HEK293 (cell line): ENCODE measurements at regions not wholly inside any gene's neighbourhood (a gene's known extent, or its start where the extent isn't known, plus 50 kb on each side); places are given as distances from the start of the nearest gene placed in this dataset.

ENCODE experiments used
- CTCF ChIA-PET: fragments of 350-600 bp; formaldehyde crosslinking; extraction: SDS; loops from one replicate; lab custom pipeline; 2021; ENCODE audit warnings: antibody characterized with exemption; lab: Yijun Ruan, JAX
- POLR2A ChIA-PET: fragments of 300-600 bp; formaldehyde crosslinking; extraction: SDS; loops from one replicate; lab custom pipeline; 2020; ENCODE audit warnings: antibody characterized with exemption, inconsistent platforms; lab: Yijun Ruan, JAX
- H3K27ac ChIP-seq: fragments of 200-500 bp; sonication (Bioruptor generic); 2 replicates; pipeline ENCODE4 v1.5.1; 2014; ENCODE audit warnings: low read depth, low read length, control low read depth, inconsistent platforms; ENCODE audit errors: extremely low read depth
- H3K36me3 ChIP-seq, 2 experiments: fragments of 200-500 bp in 1 of 2; sonication (Bioruptor generic) in 1 of 2; 1 replicate in 1 of 2; 2 replicates in 1 of 2; pipeline ENCODE4 v1.5.1; 2014 to 2017; ENCODE audit warnings: inconsistent platforms in 2 of 2, low read length in 2 of 2; ENCODE audit not compliant: control insufficient read depth in 2 of 2, insufficient read depth in 1 of 2
- H3K4me1 ChIP-seq: fragments of 200-500 bp; sonication (Bioruptor generic); 2 replicates; pipeline ENCODE4 v1.5.1; 2014; ENCODE audit warnings: mild to moderate bottlenecking, low read length, inconsistent platforms; ENCODE audit not compliant: control insufficient read depth, insufficient read depth
- H3K4me3 ChIP-seq: 2 replicates; pipeline ENCODE4 v1.5.1; 2011; ENCODE audit warnings: low read depth, mild to moderate bottlenecking, control low read depth, low read length, moderate library complexity
- H3K9me3 ChIP-seq: fragments of 200-500 bp; sonication (Bioruptor generic); 2 replicates; pipeline ENCODE4 v1.5.1; 2014; ENCODE audit warnings: low read depth, low read length, inconsistent platforms; ENCODE audit not compliant: control insufficient read depth, insufficient read depth
- BCL11A ChIP-seq: fragments of 450-650 bp; formaldehyde crosslinking; IDR thresholded peaks from 2 replicates; pipeline ENCODE4 v1.5.1; 2016; ENCODE audit warnings: low read depth, missing biosample characterization, missing genetic modification characterization
- FEZF1 ChIP-seq: fragments of 450-650 bp; formaldehyde crosslinking; IDR thresholded peaks from 2 replicates; pipeline ENCODE4 v1.5.1; 2016; ENCODE audit warnings: missing biosample characterization, missing genetic modification characterization
- HOXC10 ChIP-seq: sonication (generic); formaldehyde crosslinking; IDR thresholded peaks from 2 replicates; pipeline ENCODE4 v1.8.1; 2023; ENCODE audit warnings: mild to moderate bottlenecking, missing genetic modification reagents
- IKZF3 ChIP-seq: fragments of 450-650 bp; IDR thresholded peaks from 2 replicates; pipeline ENCODE4 v1.5.0; 2018; ENCODE audit warnings: missing biosample characterization, mild to moderate bottlenecking, missing genetic modification characterization, moderate library complexity
- KLF17 ChIP-seq: fragments of 450-650 bp; formaldehyde crosslinking; IDR thresholded peaks from 2 replicates; pipeline ENCODE4 v1.5.1; 2016; ENCODE audit warnings: missing biosample characterization, missing genetic modification characterization
- PBX3 ChIP-seq: sonication (generic); formaldehyde crosslinking; IDR thresholded peaks from 2 replicates; pipeline ENCODE4 v1.8.1; 2022; ENCODE audit warnings: mild to moderate bottlenecking, moderate library complexity, missing genetic modification reagents
- ZBTB26 ChIP-seq: fragments of 450-650 bp; formaldehyde crosslinking; optimal IDR thresholded peaks from 2 replicates; pipeline ENCODE3; 2016; ENCODE audit warnings: missing biosample characterization, mild to moderate bottlenecking, missing genetic modification characterization
- ZBTB8A ChIP-seq: fragments of 450-650 bp; formaldehyde crosslinking; IDR thresholded peaks from 2 replicates; pipeline ENCODE4 v1.5.1; 2016; ENCODE audit warnings: missing biosample characterization, missing genetic modification characterization
- ZNF350 ChIP-seq: fragments of 450-650 bp; formaldehyde crosslinking; IDR thresholded peaks from 2 replicates; pipeline ENCODE4 v1.5.0; 2017; ENCODE audit warnings: missing biosample characterization, mild to moderate bottlenecking, missing genetic modification characterization
- ZNF362 ChIP-seq: fragments of 450-650 bp; formaldehyde crosslinking; IDR thresholded peaks from 2 replicates; pipeline ENCODE4 v1.5.1; 2016; ENCODE audit warnings: missing biosample characterization, missing genetic modification characterization
- ZNF449 ChIP-seq: fragments of 450-650 bp; formaldehyde crosslinking; IDR thresholded peaks from 2 replicates; pipeline ENCODE4 v1.5.1; 2017; ENCODE audit warnings: missing biosample characterization, mild to moderate bottlenecking, missing genetic modification characterization, moderate library complexity
- ZNF513 ChIP-seq: fragments of 450-650 bp; IDR thresholded peaks from 2 replicates; pipeline ENCODE4 v1.5.1; 2018; ENCODE audit warnings: missing biosample characterization, missing genetic modification characterization
- ZNF580 ChIP-seq: fragments of 450-650 bp; formaldehyde crosslinking; IDR thresholded peaks from 2 replicates; pipeline ENCODE4 v1.5.1; 2016; ENCODE audit warnings: missing biosample characterization, missing genetic modification characterization
- ZNF596 ChIP-seq: fragments of 450-650 bp; IDR thresholded peaks from 2 replicates; pipeline ENCODE4 v1.5.0; 2018; ENCODE audit warnings: missing biosample characterization, mild to moderate bottlenecking, missing genetic modification characterization, moderate library complexity
- ZNF600 ChIP-seq: fragments of 450-650 bp; formaldehyde crosslinking; IDR thresholded peaks from 2 replicates; pipeline ENCODE4 v1.5.1; 2016; ENCODE audit warnings: missing biosample characterization, missing genetic modification characterization
- ZNF658 ChIP-seq: fragments of 450-650 bp; formaldehyde crosslinking; IDR thresholded peaks from 2 replicates; pipeline ENCODE4; 2016; ENCODE audit warnings: missing biosample characterization, missing genetic modification characterization
- ZNF660 ChIP-seq: fragments of 450-650 bp; IDR thresholded peaks from 2 replicates; pipeline ENCODE4 v1.5.1; 2018; ENCODE audit warnings: missing biosample characterization, mild to moderate bottlenecking, missing genetic modification characterization
- ZNF76 ChIP-seq: fragments of 450-650 bp; formaldehyde crosslinking; IDR thresholded peaks from 2 replicates; pipeline ENCODE4; 2016; ENCODE audit warnings: low read depth, missing biosample characterization, missing genetic modification characterization, borderline replicate concordance
- ZSCAN23 ChIP-seq: fragments of 450-650 bp; formaldehyde crosslinking; IDR thresholded peaks from 2 replicates; pipeline ENCODE4 v1.5.1; 2016; ENCODE audit warnings: missing biosample characterization, missing genetic modification characterization

GRCh38 chrX:87370865-87371264, 146.7 kb upstream of the KLHL4 start:
- H3K4me1 ChIP-seq, result no peaks in the 10 kb centered on the region
- no peaks in the 10 kb centered on the region for H3K36me3 ChIP-seq
- ChIA-PET CTCF (interaction anchor here (0.5 to 1.0 kb wide), 2 partner anchors 21 to 32 kb away, joined by 3 read pairs; no protein-coding TSS in a partner anchor), POLR2A (no interaction called here)
- no peak overlapping the region for H3K4me3 ChIP-seq
- H3K9me3 ChIP-seq, result no peaks in the 10 kb centered on the region; the same call in 1 of the 2 replicates
- H3K27ac ChIP-seq, result no peak overlapping the region
- TF ChIP-seq ZNF350, result no peak
- TF ChIP-seq PBX3 (CRISPR knock-in tag), result no peak
- TF ChIP-seq, all 188 proteins: peak for 0

GRCh38 chrX:87374324-87374723, 143.3 kb upstream of the KLHL4 start:
- CTCF ChIA-PET, result no interaction called here
- TF ChIP-seq ZNF600, result no peak
- TF ChIP-seq HOXC10 (CRISPR knock-in tag), result no peak

GRCh38 chrX:87376896-87377295, 140.7 kb upstream of the KLHL4 start:
- ChIA-PET CTCF (no interaction called here), POLR2A (no interaction called here)
- TF ChIP-seq ZBTB8A (no peak), ZNF596 (tag by site-specific recombination) (no peak), ZNF76 (tag by site-specific recombination) (no peak)
- no peaks in the 10 kb centered on the region for H3K4me1 ChIP-seq
- H3K27ac ChIP-seq, result no peak overlapping the region
- H3K36me3 ChIP-seq, result no peaks in the 10 kb centered on the region
- H3K9me3 ChIP-seq, result no peaks in the 10 kb centered on the region; the same call in 1 of the 2 replicates
- H3K4me3 ChIP-seq, result no peak overlapping the region

More at GRCh38 chrX:87374324-87374723, 143.3 kb upstream of the KLHL4 start:
- Histone ChIP-seq H3K36me3 (no peaks in the 10 kb centered on the region), H3K4me1 (no peaks in the 10 kb centered on the region), H3K9me3 (no peaks in the 10 kb centered on the region), H3K27ac (no peak overlapping the region), H3K4me3 (no peak overlapping the region)
- POLR2A ChIA-PET, result no interaction called here

GRCh38 chrX:87388381-87388780, 129.2 kb upstream of the KLHL4 start:
- Histone ChIP-seq H3K36me3 (no peaks in the 10 kb centered on the region), H3K4me3 (no peak overlapping the region), H3K9me3 (no peaks in the 10 kb centered on the region; the same call in 1 of the 2 replicates), H3K4me1 (no peaks in the 10 kb centered on the region), H3K27ac (no peak overlapping the region)
- ChIA-PET POLR2A (no interaction called here), CTCF (no interaction called here)
- TF ChIP-seq ZSCAN23 (tag by site-specific recombination) (no peak), ZBTB26 (tag by site-specific recombination) (no peak), BCL11A (no peak), IKZF3 (tag by site-specific recombination) (no peak), ZNF580 (tag by site-specific recombination) (no peak), ZNF513 (tag by site-specific recombination) (no peak), ZNF658 (no peak), ZNF362 (tag by site-specific recombination) (no peak), KLF17 (tag by site-specific recombination) (no peak), ZNF660 (tag by site-specific recombination) (no peak), ZNF449 (tag by site-specific recombination) (no peak), FEZF1 (no peak)
